HEK293T (cell line): ENCODE measurements at regions not wholly inside any gene's neighbourhood (a gene's known extent, or its start where the extent isn't known, plus 50 kb on each side); places are given as distances from the start of the nearest gene placed in this dataset.

Experiments used
- CTCF ChIA-PET: fragments of 350-600 bp; formaldehyde crosslinking; extraction: SDS; loops from one replicate; lab custom pipeline; 2021; ENCODE audit warnings: antibody characterized with exemption, inconsistent platforms; lab: Yijun Ruan, JAX
- POLR2A ChIA-PET: fragments of 350-600 bp; formaldehyde crosslinking; extraction: SDS; loops from one replicate; lab custom pipeline; 2020; ENCODE audit warnings: antibody characterized with exemption, inconsistent platforms; lab: Yijun Ruan, JAX
- DNase-seq: peaks from one replicate; pipeline ENCODE4 v3.0.0; 2012; ENCODE audit warnings: mixed read lengths; ENCODE audit errors: extremely low spot score
- ARNT ChIP-seq: fragments of 450-650 bp; IDR thresholded peaks from 2 replicates; pipeline ENCODE4 v1.6.1; 2017; ENCODE audit warnings: mild to moderate bottlenecking
- BHLHE40 ChIP-seq: fragments of 450-650 bp; IDR thresholded peaks from 2 replicates; pipeline ENCODE4 v1.6.1; 2016; ENCODE audit warnings: mild to moderate bottlenecking, moderate library complexity, borderline replicate concordance
- CTBP1 ChIP-seq: fragments of 450-650 bp; IDR thresholded peaks from 2 replicates; pipeline ENCODE4 v1.6.1; 2016; ENCODE audit warnings: borderline replicate concordance
- ELF4 ChIP-seq: fragments of 450-650 bp; IDR thresholded peaks from 2 replicates; pipeline ENCODE4 v1.6.1; 2017; ENCODE audit warnings: antibody characterized with exemption
- FOXA1 ChIP-seq: fragments of 450-650 bp; IDR thresholded peaks from 2 replicates; pipeline ENCODE4 v1.6.1; 2016; ENCODE audit warnings: mild to moderate bottlenecking
- FOXK2 ChIP-seq: fragments of 450-650 bp; IDR thresholded peaks from 2 replicates; pipeline ENCODE4 v1.6.1; 2016; ENCODE audit warnings: mild to moderate bottlenecking
- FOXM1 ChIP-seq: fragments of 450-650 bp; IDR thresholded peaks from 2 replicates; pipeline ENCODE4 v1.6.1; 2017; ENCODE audit warnings: mild to moderate bottlenecking, borderline replicate concordance
- HDGF ChIP-seq: fragments of 450-650 bp; IDR thresholded peaks from 2 replicates; pipeline ENCODE4 v1.6.1; 2017; ENCODE audit warnings: antibody characterized with exemption, borderline replicate concordance
- L3MBTL2 ChIP-seq: fragments of 450-650 bp; conservative IDR thresholded peaks from 2 replicates; pipeline ENCODE4 v1.6.1; 2016; ENCODE audit warnings: mild to moderate bottlenecking
- LEF1 ChIP-seq: fragments of 450-650 bp; IDR thresholded peaks from 2 replicates; pipeline ENCODE4 v1.6.1; 2017; ENCODE audit warnings: mild to moderate bottlenecking, borderline replicate concordance
- NFRKB ChIP-seq: fragments of 450-650 bp; IDR thresholded peaks from 2 replicates; pipeline ENCODE4 v1.6.1; 2016; ENCODE audit warnings: mild to moderate bottlenecking, moderate library complexity
- PKNOX1 ChIP-seq: fragments of 450-650 bp; IDR thresholded peaks from 2 replicates; pipeline ENCODE4 v1.6.1; 2016
- SP1 ChIP-seq: fragments of 450-650 bp; IDR thresholded peaks from 2 replicates; pipeline ENCODE4 v1.6.1; 2017
- SUZ12 ChIP-seq: fragments of 450-650 bp; IDR thresholded peaks from 2 replicates; pipeline ENCODE4 v1.6.1; 2016; ENCODE audit warnings: mild to moderate bottlenecking
- TARDBP ChIP-seq: fragments of 450-650 bp; IDR thresholded peaks from 2 replicates; pipeline ENCODE4 v1.6.1; 2016
- ZNF384 ChIP-seq: fragments of 450-650 bp; IDR thresholded peaks from 2 replicates; pipeline ENCODE4 v1.6.1; 2016

DNA sequence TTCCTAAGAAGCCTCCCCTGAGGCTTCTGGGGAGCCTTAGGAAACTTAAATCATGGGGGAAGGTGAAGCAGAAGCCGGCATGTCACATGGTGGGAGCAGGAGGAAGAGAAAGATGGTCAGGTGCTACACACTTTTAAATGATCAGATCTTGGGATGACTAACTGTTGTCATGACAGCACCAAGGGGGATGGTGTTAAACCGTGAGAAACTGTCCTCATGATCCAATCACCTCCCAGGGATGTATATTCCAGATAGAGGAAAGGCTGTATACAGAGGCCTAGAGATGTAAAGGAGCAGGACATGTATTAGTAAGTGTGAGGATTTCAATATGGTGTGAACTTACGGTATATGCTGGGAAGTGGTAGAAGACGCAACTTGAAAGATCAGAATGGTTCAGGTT lies 121.1 kb downstream of the CAND1 start:
- DNase-seq = no peak
- POLR2A ChIA-PET = no interaction called here
- TF ChIP-seq ZNF384 = no peak
- TF ChIP-seq SUZ12 = no peak
- CTCF ChIA-PET = no interaction called here

- ChIA-PET CTCF (no interaction called here), POLR2A (no interaction called here)
- no peak for DNase-seq
- TF ChIP-seq TARDBP (no peak), LEF1 (no peak)
Measured at GRCh38 chr12:67391034-67391433, 121.9 kb downstream of the CAND1 start.

- DNase-seq = no peak
- CTCF ChIA-PET = no interaction called here
- TF ChIP-seq PKNOX1 (no peak), FOXA1 (no peak), FOXM1 (no peak), FOXK2 (no peak), L3MBTL2 (no peak), CTBP1 (no peak), SUZ12 (no peak), HDGF (no peak), SP1 (no peak), BHLHE40 (no peak), ZNF384 (no peak), ARNT (no peak), LEF1 (no peak)
- POLR2A ChIA-PET = no interaction called here
Measured at GRCh38 chr12:67391656-67392055, 122.5 kb downstream of the CAND1 start.

GRCh38 chr12:67394550-67394949 lies 125.4 kb downstream of the CAND1 start:
- ChIA-PET CTCF (no interaction called here), POLR2A (no interaction called here)
- TF ChIP-seq FOXM1 (no peak), SP1 (no peak), ARNT (no peak), ZNF384 (no peak), ELF4 (no peak), HDGF (no peak), CTBP1 (no peak), LEF1 (no peak), SUZ12 (no peak), NFRKB (no peak), PKNOX1 (no peak), BHLHE40 (no peak), FOXA1 (no peak), FOXK2 (no peak), L3MBTL2 (no peak), TARDBP (no peak)
- peak; percentile 13 for DNase-seq

DNA sequence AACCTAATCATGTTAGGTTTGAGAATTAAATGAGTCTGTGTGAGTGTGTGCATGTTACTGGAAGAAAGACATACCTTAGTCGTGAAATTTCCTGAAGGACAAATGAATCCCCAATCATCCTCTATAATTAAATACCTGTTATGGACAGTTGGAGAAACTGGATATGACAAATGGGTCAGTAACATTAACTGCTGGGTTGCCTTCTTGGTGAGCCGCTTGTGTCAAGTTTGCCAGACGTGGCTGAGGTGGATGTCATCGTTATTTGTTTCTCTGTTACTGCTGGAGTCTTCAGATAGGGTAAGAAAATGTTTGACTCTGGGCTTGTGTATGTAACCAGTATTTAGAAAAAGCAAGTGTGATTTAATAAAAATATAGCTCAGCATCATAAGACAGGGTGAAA lies 131.6 kb downstream of the CAND1 start:
- DNase-seq = no peak
- TF ChIP-seq PKNOX1 (no peak), NFRKB (no peak), FOXA1 (no peak), HDGF (no peak), LEF1 (no peak), TARDBP (no peak), CTBP1 (no peak), ZNF384 (no peak), ELF4 (no peak), ARNT (no peak), FOXM1 (no peak), BHLHE40 (no peak), SUZ12 (no peak), L3MBTL2 (no peak), FOXK2 (no peak), SP1 (no peak)

DNA sequence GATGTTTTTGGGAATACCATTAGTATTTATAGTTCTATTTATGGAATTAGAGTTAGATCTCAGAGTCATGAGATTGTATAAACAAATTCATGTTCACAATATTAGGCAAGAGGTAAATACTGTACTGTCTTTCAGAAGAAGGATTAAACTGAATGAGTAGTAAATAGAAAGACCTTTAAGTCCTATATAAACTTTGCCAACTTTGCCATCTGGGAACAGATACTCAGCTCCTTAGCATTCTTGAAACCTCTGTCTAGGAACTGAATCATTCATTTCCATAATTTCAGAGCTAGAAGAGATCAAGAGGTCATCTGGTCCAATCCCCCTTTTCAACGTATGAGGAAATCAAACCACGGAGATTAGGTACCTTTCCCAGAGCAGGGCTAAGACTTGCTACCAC lies 141.1 kb downstream of the CAND1 start:
- TF ChIP-seq HDGF = no peak
- no peak for TF ChIP-seq ELF4
- no peak for TF ChIP-seq L3MBTL2
- no peak for TF ChIP-seq FOXA1
- no peak for TF ChIP-seq SUZ12
- no peak for TF ChIP-seq NFRKB
- TF ChIP-seq CTBP1 = no peak
- no peak for TF ChIP-seq TARDBP
- TF ChIP-seq FOXM1 = no peak
- TF ChIP-seq BHLHE40 = no peak
- TF ChIP-seq FOXK2 = no peak
- TF ChIP-seq ARNT = no peak
- no peak for TF ChIP-seq ZNF384
- TF ChIP-seq PKNOX1 = no peak
- no peak for TF ChIP-seq SP1
- no peak for TF ChIP-seq LEF1
- ChIA-PET CTCF (no interaction called here), POLR2A (no interaction called here)
- no peak for DNase-seq

More for the DNA sequence above, 131.6 kb downstream of the CAND1 start:
- ChIA-PET CTCF (interaction anchor here (0.7 kb wide), 1 partner anchor 712 kb away, joined by 3 read pairs; no protein-coding TSS in a partner anchor), POLR2A (no interaction called here)

GRCh38 chr12:67410667-67411067 lies 141.5 kb downstream of the CAND1 start:
- DNase-seq = no peak
- TF ChIP-seq ZNF384 = no peak
- TF ChIP-seq ELF4 = no peak
- no peak for TF ChIP-seq LEF1
- TF ChIP-seq L3MBTL2 = no peak
- ChIA-PET POLR2A (no interaction called here), CTCF (no interaction called here)
